Activated T-helper 2 cell treated with anti-CD3 and anti-CD28 coated beads, Interferon-gamma antibody, Interleukin-2, Interleukin-4, amounts not matched to agents 10 μg/mL and 5 μg/mL and 100 μg/mL, durations not matched to agents 14 hours and 24 hours and 36 hours (primary cell): ENCODE measurements at regions not wholly inside any gene's neighbourhood (a gene's known extent, or its start where the extent isn't known, plus 50 kb on each side); places are given as distances from the start of the nearest gene placed in this dataset.

Experiments used
- DNase-seq: peaks from one replicate; pipeline ENCODE4 v3.0.0; 2021; ENCODE audit warnings: low spot score
- H3K27ac Mint-ChIP-seq: one replicate; pipeline ENCODE4 v1.8.0; 2021; ENCODE audit warnings: mixed read lengths
- H3K27me3 Mint-ChIP-seq: one replicate; pipeline ENCODE4 v1.8.0; 2021; ENCODE audit warnings: low read depth, mixed read lengths
- H3K36me3 Mint-ChIP-seq: one replicate; pipeline ENCODE4 v1.8.0; 2021; ENCODE audit warnings: low read depth, mixed read lengths
- H3K4me1 Mint-ChIP-seq: one replicate; pipeline ENCODE4 v1.8.0; 2021; ENCODE audit warnings: low read depth, mixed read lengths
- H3K4me3 Mint-ChIP-seq: one replicate; pipeline ENCODE4 v1.8.0; 2021; ENCODE audit warnings: low read depth, mild to moderate bottlenecking, moderate library complexity, mixed read lengths
- H3K9me3 Mint-ChIP-seq: one replicate; pipeline ENCODE4 v1.8.0; 2021; ENCODE audit warnings: mixed read lengths
- intact Hi-C: fragments of 100-400 bp; cut with micrococcal nuclease; formaldehyde crosslinking; loops from one replicate; pipeline ENCODE4 v1.15.1; 2023

DNA sequence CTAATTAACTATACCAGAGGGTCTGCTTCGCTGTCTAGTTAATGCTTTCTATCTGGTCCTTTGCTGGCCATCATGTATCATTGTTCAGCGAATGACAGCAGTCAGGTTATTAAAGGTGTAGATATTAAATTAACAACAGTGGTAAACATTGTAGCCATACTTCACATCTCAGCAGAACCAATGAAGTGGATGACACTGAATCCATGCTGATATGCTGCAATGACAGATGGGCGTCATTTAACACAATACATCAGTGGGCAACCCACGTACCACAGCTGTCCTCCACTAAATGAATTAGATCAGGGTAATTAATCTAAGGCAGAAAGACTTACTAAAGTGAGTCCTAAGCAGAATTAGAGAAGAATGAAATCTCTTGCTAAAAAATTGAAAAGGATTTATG lies 767.2 kb downstream of the NXPH1 start:
- no peaks in the 10 kb centered on the region for H3K27me3 Mint-ChIP-seq
- intact Hi-C loops, result no loop called here
- no peaks in the 10 kb centered on the region for H3K36me3 Mint-ChIP-seq
- H3K9me3 Mint-ChIP-seq, result peaks cover 32% of the 10 kb centered on the region
- H3K4me1 Mint-ChIP-seq, result no peaks in the 10 kb centered on the region
- DNase-seq, result no peak
- no peak overlapping the region for H3K4me3 Mint-ChIP-seq
- H3K27ac Mint-ChIP-seq, result no peak overlapping the region

DNA sequence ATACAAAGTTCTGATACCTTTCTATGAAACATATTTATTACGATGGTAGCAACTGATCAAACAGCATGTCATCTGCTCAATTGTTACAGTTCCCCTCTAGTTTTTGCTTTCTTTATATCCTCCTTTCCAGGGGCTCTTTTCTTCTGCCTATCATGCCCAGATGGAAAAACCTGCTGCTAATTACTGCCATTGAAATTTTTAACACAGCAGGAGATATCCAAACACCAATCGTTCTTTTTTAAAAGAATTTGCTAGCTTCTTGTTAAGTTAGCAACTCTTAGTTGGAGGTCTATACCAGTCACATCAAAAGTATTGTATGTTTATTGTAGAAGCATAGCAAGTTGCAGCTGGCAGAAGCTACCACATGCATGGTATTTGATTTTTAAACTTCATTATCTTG lies 768.5 kb downstream of the NXPH1 start:
- intact Hi-C loops, result no loop called here
- H3K36me3 Mint-ChIP-seq, result no peaks in the 10 kb centered on the region
- no peak overlapping the region for H3K27ac Mint-ChIP-seq
- no peak overlapping the region for H3K4me3 Mint-ChIP-seq
- H3K4me1 Mint-ChIP-seq, result no peaks in the 10 kb centered on the region
- no peak for DNase-seq
- peaks cover 31% of the 10 kb centered on the region for H3K9me3 Mint-ChIP-seq
- no peaks in the 10 kb centered on the region for H3K27me3 Mint-ChIP-seq

DNA sequence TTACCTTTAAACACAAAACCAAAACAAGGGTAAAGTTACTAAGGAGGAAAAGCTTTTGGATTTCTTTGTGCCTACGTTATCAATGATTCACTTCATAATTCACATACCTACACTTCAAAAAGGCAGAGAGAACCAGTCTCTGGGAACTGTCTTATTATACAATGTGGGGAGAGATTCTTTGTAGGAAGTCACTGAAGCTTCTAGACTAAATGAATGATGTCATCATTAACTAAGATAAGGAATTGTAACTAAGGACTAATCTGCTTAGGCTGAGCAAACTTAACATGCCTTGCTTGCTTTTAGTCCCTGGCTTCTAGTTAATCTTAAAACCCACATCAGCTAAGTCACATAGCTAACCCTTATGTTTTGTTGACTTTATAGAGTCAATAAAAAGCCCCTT lies 771.2 kb downstream of the NXPH1 start:
- no peaks in the 10 kb centered on the region for H3K27me3 Mint-ChIP-seq
- no peak overlapping the region for H3K27ac Mint-ChIP-seq
- no peaks in the 10 kb centered on the region for H3K36me3 Mint-ChIP-seq
- no peak overlapping the region for H3K4me3 Mint-ChIP-seq
- intact Hi-C loops, result no loop called here
- peaks cover 27% of the 10 kb centered on the region for H3K9me3 Mint-ChIP-seq
- no peak for DNase-seq
- H3K4me1 Mint-ChIP-seq, result no peaks in the 10 kb centered on the region

- H3K27ac Mint-ChIP-seq, result no peak overlapping the region
- intact Hi-C loops, result no loop called here
- H3K27me3 Mint-ChIP-seq, result no peaks in the 10 kb centered on the region
Measured at GRCh38 chr7:9210114-9210513, 776.7 kb downstream of the NXPH1 start.

DNA sequence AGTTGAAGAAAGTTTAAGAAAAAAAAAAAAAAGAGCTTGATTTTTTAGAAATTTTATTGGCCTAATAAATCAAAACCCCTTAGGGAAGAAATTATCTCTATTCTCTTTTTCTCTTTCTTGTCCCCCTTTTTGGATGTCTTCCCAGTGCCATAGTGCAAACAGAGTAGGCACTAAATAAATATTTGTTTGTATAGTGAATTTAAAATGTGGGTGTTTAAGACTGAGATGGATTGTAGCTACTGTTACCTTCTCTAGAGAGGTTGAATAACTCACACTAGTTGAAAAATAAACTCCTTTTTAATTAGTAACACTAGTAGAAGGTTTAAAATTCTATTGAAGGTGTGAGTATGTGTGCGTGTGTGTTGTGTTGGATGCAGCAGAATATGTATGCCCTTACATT lies 783.8 kb downstream of the NXPH1 start:
- Mint-ChIP-seq H3K4me1 (no peaks in the 10 kb centered on the region), H3K27me3 (no peaks in the 10 kb centered on the region), H3K36me3 (no peaks in the 10 kb centered on the region), H3K9me3 (peaks cover 28% of the 10 kb centered on the region), H3K4me3 (no peak overlapping the region), H3K27ac (no peak overlapping the region)
- intact Hi-C loops, result no loop called here
- no peak for DNase-seq

More at GRCh38 chr7:9210114-9210513, 776.7 kb downstream of the NXPH1 start:
- Mint-ChIP-seq H3K9me3 (peaks cover 17% of the 10 kb centered on the region), H3K4me3 (no peak overlapping the region), H3K36me3 (no peaks in the 10 kb centered on the region), H3K4me1 (no peaks in the 10 kb centered on the region)
- DNase-seq, result no peak

DNA sequence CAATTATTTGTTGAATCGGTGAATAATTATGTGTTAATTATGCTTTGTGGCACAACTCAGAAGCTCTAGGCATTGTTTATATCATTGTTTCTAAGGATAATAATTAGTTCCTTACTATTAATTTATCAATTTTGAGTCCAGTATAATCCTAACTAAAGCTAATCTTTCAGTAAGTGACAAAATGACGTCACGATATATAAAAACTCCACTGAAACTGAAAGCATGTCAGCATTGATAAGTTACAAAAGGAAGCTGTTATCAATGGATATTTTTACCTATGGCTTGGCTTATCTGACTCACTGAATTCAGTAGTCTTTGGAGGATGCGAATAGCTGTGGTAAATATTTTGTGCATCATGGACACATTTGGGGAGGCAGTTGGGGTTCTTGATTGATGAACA lies 793.1 kb downstream of the NXPH1 start:
- DNase-seq, result no peak
- H3K4me3 Mint-ChIP-seq, result no peak overlapping the region
- H3K4me1 Mint-ChIP-seq, result no peaks in the 10 kb centered on the region
- intact Hi-C loops, result no loop called here
- H3K27me3 Mint-ChIP-seq, result no peaks in the 10 kb centered on the region
- no peak overlapping the region for H3K27ac Mint-ChIP-seq
- H3K36me3 Mint-ChIP-seq, result no peaks in the 10 kb centered on the region
- H3K9me3 Mint-ChIP-seq, result peaks cover 16% of the 10 kb centered on the region

DNA sequence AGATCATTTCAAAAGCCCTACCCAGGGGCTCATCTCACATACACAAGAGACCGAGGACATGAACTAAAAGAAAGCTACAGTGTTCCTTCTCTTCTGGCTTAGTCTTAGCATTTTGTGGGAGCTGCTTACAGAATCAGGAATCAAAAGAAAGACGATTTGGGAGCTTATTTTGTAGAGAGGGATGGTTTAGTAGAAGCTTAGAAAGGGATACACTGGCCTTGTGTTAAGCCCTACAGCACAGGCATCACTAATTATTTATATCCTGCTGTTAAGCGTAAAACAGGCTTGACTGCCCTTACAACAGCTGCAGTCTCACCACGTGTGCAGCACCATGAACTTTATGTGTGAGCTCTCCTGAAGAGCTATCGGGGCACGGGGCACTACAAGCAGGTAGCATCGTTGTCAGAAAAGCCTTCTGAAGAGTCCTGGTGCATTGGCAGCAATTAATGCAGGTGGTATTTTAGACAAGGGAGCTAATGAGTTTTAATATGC lies 798.3 kb downstream of the NXPH1 start:
- DNase-seq, result no peak
- H3K36me3 Mint-ChIP-seq, result no peaks in the 10 kb centered on the region
- H3K4me1 Mint-ChIP-seq, result no peaks in the 10 kb centered on the region
- H3K27me3 Mint-ChIP-seq, result no peaks in the 10 kb centered on the region
- no peak overlapping the region for H3K27ac Mint-ChIP-seq
- intact Hi-C loops, result no loop called here
- H3K4me3 Mint-ChIP-seq, result no peak overlapping the region
- peaks cover 23% of the 10 kb centered on the region for H3K9me3 Mint-ChIP-seq

- DNase-seq, result no peak
- no peak overlapping the region for H3K4me3 Mint-ChIP-seq
- no peaks in the 10 kb centered on the region for H3K27me3 Mint-ChIP-seq
- H3K36me3 Mint-ChIP-seq, result no peaks in the 10 kb centered on the region
- no peak overlapping the region for H3K27ac Mint-ChIP-seq
- intact Hi-C loops, result no loop called here
- peaks cover 44% of the 10 kb centered on the region for H3K9me3 Mint-ChIP-seq
- no peaks in the 10 kb centered on the region for H3K4me1 Mint-ChIP-seq
Measured at GRCh38 chr7:9240001-9240400, 806.6 kb downstream of the NXPH1 start.

DNA sequence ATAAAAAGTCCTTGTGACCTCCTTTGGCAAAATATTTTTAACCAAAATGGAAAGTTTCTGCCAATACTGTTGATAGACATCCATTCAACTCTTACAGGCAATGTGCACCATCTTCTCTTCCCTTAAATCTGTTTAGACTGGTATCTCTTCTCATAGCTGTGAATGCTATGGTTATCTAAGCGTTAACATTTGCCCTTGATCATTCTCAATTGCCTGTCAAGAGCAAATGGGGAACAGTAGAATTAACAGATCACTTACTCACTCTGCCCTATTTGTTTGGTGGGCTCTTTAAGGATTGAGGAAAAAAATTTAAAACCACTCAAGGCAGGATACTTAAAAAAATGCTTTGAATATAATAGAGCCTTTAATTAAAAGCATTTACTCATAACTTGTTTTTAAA lies 808.4 kb downstream of the NXPH1 start:
- H3K36me3 Mint-ChIP-seq, result no peaks in the 10 kb centered on the region
- peaks cover 36% of the 10 kb centered on the region for H3K9me3 Mint-ChIP-seq
- H3K4me1 Mint-ChIP-seq, result no peaks in the 10 kb centered on the region
- intact Hi-C loops, result no loop called here
- no peak overlapping the region for H3K27ac Mint-ChIP-seq
- DNase-seq, result no peak
- no peaks in the 10 kb centered on the region for H3K27me3 Mint-ChIP-seq
- H3K4me3 Mint-ChIP-seq, result no peak overlapping the region

GRCh38 chr7:9242636-9243035 lies 809.2 kb downstream of the NXPH1 start:
- no peaks in the 10 kb centered on the region for H3K4me1 Mint-ChIP-seq
- intact Hi-C loops, result no loop called here
- no peak overlapping the region for H3K27ac Mint-ChIP-seq
- no peak overlapping the region for H3K4me3 Mint-ChIP-seq
- no peaks in the 10 kb centered on the region for H3K36me3 Mint-ChIP-seq
- no peak for DNase-seq
- H3K9me3 Mint-ChIP-seq, result peaks cover 37% of the 10 kb centered on the region
- H3K27me3 Mint-ChIP-seq, result no peaks in the 10 kb centered on the region

DNA sequence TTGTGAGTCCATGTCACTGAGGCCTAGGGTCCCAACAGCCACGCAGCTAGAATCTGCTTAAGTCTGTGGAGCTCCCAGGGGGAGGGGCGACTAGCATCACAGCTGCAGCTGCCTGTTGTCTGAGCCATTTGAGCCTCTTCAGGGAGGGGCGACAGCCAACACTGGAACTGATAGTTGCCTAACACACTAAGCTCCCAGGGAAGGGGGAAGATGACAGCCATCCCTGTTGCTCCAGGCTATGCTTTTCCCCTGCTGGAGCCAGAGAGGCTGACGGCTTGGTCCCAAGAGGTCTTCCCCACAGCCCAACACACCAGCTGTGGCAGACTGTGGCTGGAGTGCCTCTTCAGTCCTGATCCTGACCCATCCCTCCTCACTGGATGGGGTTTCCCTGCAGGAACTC lies 817.5 kb downstream of the NXPH1 start:
- DNase-seq, result no peak
- Mint-ChIP-seq H3K27me3 (no peaks in the 10 kb centered on the region), H3K4me1 (no peaks in the 10 kb centered on the region), H3K4me3 (no peak overlapping the region), H3K36me3 (no peaks in the 10 kb centered on the region), H3K9me3 (peaks cover 54% of the 10 kb centered on the region), H3K27ac (no peak overlapping the region)
- intact Hi-C loops, result no loop called here

- Mint-ChIP-seq H3K36me3 (no peaks in the 10 kb centered on the region), H3K9me3 (peaks cover 30% of the 10 kb centered on the region), H3K27ac (no peak overlapping the region), H3K4me3 (no peak overlapping the region), H3K4me1 (no peaks in the 10 kb centered on the region), H3K27me3 (no peaks in the 10 kb centered on the region)
- DNase-seq, result no peak
- intact Hi-C loops, result no loop called here
Measured at GRCh38 chr7:9264395-9264794, 831.0 kb downstream of the NXPH1 start.

GRCh38 chr7:9280088-9280487 lies 846.7 kb downstream of the NXPH1 start:
- H3K36me3 Mint-ChIP-seq, result no peaks in the 10 kb centered on the region
- no peaks in the 10 kb centered on the region for H3K27me3 Mint-ChIP-seq
- intact Hi-C loops, result no loop called here

DNA sequence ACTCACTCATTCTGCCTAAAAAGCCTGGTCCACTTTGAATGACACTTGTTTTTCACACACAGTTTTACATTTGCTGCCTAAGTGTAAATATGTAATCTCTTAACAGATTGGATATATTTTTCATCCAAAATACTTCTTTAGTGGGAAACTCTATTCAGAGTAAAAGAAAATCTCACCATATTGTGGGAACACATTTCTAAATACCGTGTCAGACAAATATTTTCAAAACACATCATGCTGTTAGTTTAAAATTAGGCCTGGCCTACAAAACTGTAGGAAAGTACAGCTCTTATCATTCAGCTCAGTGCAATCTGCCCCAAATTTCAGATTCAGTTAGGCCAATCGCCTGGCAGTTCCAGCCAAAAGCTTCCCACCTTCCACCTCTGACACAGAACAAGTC lies 849.8 kb downstream of the NXPH1 start:
- intact Hi-C loops, result no loop called here
- Mint-ChIP-seq H3K4me3 (no peak overlapping the region), H3K36me3 (no peaks in the 10 kb centered on the region), H3K27ac (no peak overlapping the region), H3K4me1 (no peaks in the 10 kb centered on the region), H3K9me3 (peaks cover 21% of the 10 kb centered on the region), H3K27me3 (no peaks in the 10 kb centered on the region)
- DNase-seq, result no peak

More at GRCh38 chr7:9280088-9280487, 846.7 kb downstream of the NXPH1 start:
- no peak overlapping the region for H3K27ac Mint-ChIP-seq
- H3K4me1 Mint-ChIP-seq, result no peaks in the 10 kb centered on the region
- H3K4me3 Mint-ChIP-seq, result no peak overlapping the region
- no peak for DNase-seq
- peaks cover 11% of the 10 kb centered on the region for H3K9me3 Mint-ChIP-seq
